HepG2 (cell line): ENCODE measurements at regions not wholly inside any gene's neighbourhood (a gene's known extent, or its start where the extent isn't known, plus 50 kb on each side); places are given as distances from the start of the nearest gene placed in this dataset.

Experiments used
- ATAC-seq: fragments of 200-7000 bp; cut with Tn5 transposase; 3 replicates; pipeline ENCODE4 v1.9.1; 2020; ENCODE audit warnings: mild to moderate bottlenecking, moderate library complexity
- BruUV-seq: library from RNA; stranded (reverse); fragments of 400-500 nt; replicated peaks from 2 replicates; lab custom pipeline; 2021; lab: Mats Ljungman, UMichigan
- CTCF ChIA-PET: fragments of 300-600 bp; formaldehyde crosslinking; extraction: SDS; loops from one replicate; lab custom pipeline; 2021; ENCODE audit warnings: low total read pairs, inconsistent platforms, low intra/inter-chr PET ratio; lab: Yijun Ruan, JAX
- POLR2A ChIA-PET: fragments of 350-600 bp; sonication (Branson Sonifier 250); formaldehyde crosslinking; loops from one replicate; lab custom pipeline; 2020; ENCODE audit warnings: antibody characterized with exemption, inconsistent platforms; lab: Yijun Ruan, JAX
- DNase-seq: peaks from one replicate; pipeline ENCODE4 v3.0.0-alpha.2; 2015; ENCODE audit warnings: low spot score
- FAIRE-seq: peaks from 3 replicates; lab custom pipeline; 2011; peaks lifted over from hg19 to GRCh38; lab: Jason Lieb, UNC
- H2AFZ ChIP-seq: one replicate; pipeline ENCODE4 v1.6.1; 2011; ENCODE audit warnings: low read length, inconsistent platforms
- H3K27ac ChIP-seq: fragments of 300-600 bp; 3 replicates; pipeline ENCODE4 v1.8.0; 2011; ENCODE audit warnings: mixed run types, mild to moderate bottlenecking, mixed read lengths, low read length, inconsistent platforms; ENCODE audit not compliant: insufficient read depth; ENCODE audit errors: extremely low read length
- H3K27me3 ChIP-seq, 2 experiments: fragments of 200-600 bp in 1 of 2; 2 replicates in 1 of 2; 3 replicates in 1 of 2; pipeline versions ENCODE4 v1.6.0 to v1.8.0; 2011; ENCODE audit warnings: low read length in 2 of 2, mild to moderate bottlenecking in 2 of 2, moderate library complexity in 2 of 2, inconsistent platforms in 1 of 2; ENCODE audit not compliant: insufficient read depth in 2 of 2, control insufficient read depth in 1 of 2
- H3K36me3 ChIP-seq, 2 experiments: fragments of 200-600 bp in 1 of 2; replicated peaks in 1 of 2; 2 replicates in 1 of 2; 3 replicates in 1 of 2; pipeline versions ENCODE4 v1.5.1 to v1.8.0; 2011; ENCODE audit warnings: low read length in 2 of 2, inconsistent platforms in 1 of 2; ENCODE audit not compliant: insufficient read depth in 2 of 2, control insufficient read depth in 1 of 2
- H3K4me1 ChIP-seq: 2 replicates; pipeline ENCODE4 v1.5.1; 2012; ENCODE audit warnings: low read length, inconsistent platforms; ENCODE audit not compliant: insufficient read depth
- H3K4me2 ChIP-seq: 2 replicates; pipeline ENCODE4 v1.6.0; 2011; ENCODE audit warnings: low read depth, low read length, inconsistent platforms
- H3K4me3 ChIP-seq, 3 experiments: fragments of 200-600 bp in 1 of 3; sonication (generic), shearing (Covaris generic) in 1 of 3; replicated peaks in 1 of 3; 2 replicates each; pipeline ENCODE4 v1.5.1; 2011 to 2016; ENCODE audit warnings: low read length in 3 of 3, inconsistent platforms in 2 of 3, low read depth in 2 of 3, mild to moderate bottlenecking in 2 of 3, control low read depth in 1 of 3, mixed read lengths in 1 of 3; ENCODE audit not compliant: insufficient read depth in 1 of 3
- H3K79me2 ChIP-seq: one replicate; pipeline ENCODE4 v1.6.1; 2011; ENCODE audit warnings: low read length, inconsistent platforms; ENCODE audit not compliant: insufficient read depth
- H3K9ac ChIP-seq: 2 replicates; pipeline ENCODE4 v1.6.0; 2011; ENCODE audit warnings: mild to moderate bottlenecking, low read depth, low read length, inconsistent platforms; ENCODE audit not compliant: insufficient read depth
- H3K9me3 ChIP-seq: 2 replicates; pipeline ENCODE4 v1.5.1; 2012; ENCODE audit warnings: mild to moderate bottlenecking, low read length
- H4K20me1 ChIP-seq: 2 replicates; pipeline ENCODE4 v1.6.0; 2011; ENCODE audit warnings: inconsistent platforms, mild to moderate bottlenecking, low read length, moderate library complexity; ENCODE audit not compliant: insufficient read depth
- ARNT2 ChIP-seq: sonication (generic); formaldehyde crosslinking; IDR thresholded peaks from 2 replicates; pipeline ENCODE4 v1.8.0; 2022; ENCODE audit warnings: mild to moderate bottlenecking, low read depth, missing genetic modification reagents, moderate library complexity
- GZF1 ChIP-seq: sonication (generic); formaldehyde crosslinking; IDR thresholded peaks from 2 replicates; pipeline ENCODE4 v1.5.1; 2020; ENCODE audit warnings: mild to moderate bottlenecking, missing genetic modification reagents
- KLF11 ChIP-seq: IDR thresholded peaks from 2 replicates; pipeline ENCODE4 v1.6.1; 2016; ENCODE audit warnings: missing compliant biosample characterization
- PHF20 ChIP-seq: sonication (generic); formaldehyde crosslinking; IDR thresholded peaks from 2 replicates; pipeline ENCODE4 v1.5.0; 2020; ENCODE audit warnings: mild to moderate bottlenecking, missing genetic modification reagents
- POLR2AphosphoS5 ChIP-seq: IDR thresholded peaks from 2 replicates; pipeline ENCODE4 v1.6.1; 2012; ENCODE audit warnings: low read depth, low read length
- ZNF260 ChIP-seq: sonication (generic); formaldehyde crosslinking; IDR thresholded peaks from 2 replicates; pipeline ENCODE4 v1.4.0; 2020; ENCODE audit warnings: missing genetic modification reagents, low read depth, mild to moderate bottlenecking, borderline replicate concordance
- ZNF577 ChIP-seq: sonication (generic); formaldehyde crosslinking; IDR thresholded peaks from 2 replicates; pipeline ENCODE4 v1.4.0; 2020; ENCODE audit warnings: mild to moderate bottlenecking, low read depth, missing genetic modification reagents, borderline replicate concordance
- ZNF674 ChIP-seq: sonication (generic); formaldehyde crosslinking; IDR thresholded peaks from 2 replicates; pipeline ENCODE4 v1.5.0; 2020; ENCODE audit warnings: low read depth, mild to moderate bottlenecking, missing genetic modification reagents
- WGBS: methylation state at CpG from one replicate; pipeline ENCODE4 v1.1.6; 2017; ENCODE audit warnings: low lambda C conversion rate; 5-methylcytosine and 5-hydroxymethylcytosine counted together
- in situ Hi-C: cut with HindIII; loops from 2 replicates; pipeline ENCODE4 v1.10.0; 2017; ENCODE audit warnings: low pct_unique_long_range_greater_than_20kb; ENCODE audit not compliant: extremely low pct_ligation_motif_present
- intact Hi-C: fragments of 100-400 bp; cut with micrococcal nuclease; formaldehyde crosslinking; loops from one replicate; pipeline ENCODE4 v1.10.0; 2022; ENCODE audit not compliant: unreplicated experiment
- TF ChIP-seq, protein P1 (sequence below): sonication (generic); formaldehyde crosslinking; IDR thresholded peaks from 2 replicates; pipeline ENCODE4 v1.5.0; 2020; ENCODE audit warnings: mild to moderate bottlenecking, missing genetic modification reagents

DNA sequence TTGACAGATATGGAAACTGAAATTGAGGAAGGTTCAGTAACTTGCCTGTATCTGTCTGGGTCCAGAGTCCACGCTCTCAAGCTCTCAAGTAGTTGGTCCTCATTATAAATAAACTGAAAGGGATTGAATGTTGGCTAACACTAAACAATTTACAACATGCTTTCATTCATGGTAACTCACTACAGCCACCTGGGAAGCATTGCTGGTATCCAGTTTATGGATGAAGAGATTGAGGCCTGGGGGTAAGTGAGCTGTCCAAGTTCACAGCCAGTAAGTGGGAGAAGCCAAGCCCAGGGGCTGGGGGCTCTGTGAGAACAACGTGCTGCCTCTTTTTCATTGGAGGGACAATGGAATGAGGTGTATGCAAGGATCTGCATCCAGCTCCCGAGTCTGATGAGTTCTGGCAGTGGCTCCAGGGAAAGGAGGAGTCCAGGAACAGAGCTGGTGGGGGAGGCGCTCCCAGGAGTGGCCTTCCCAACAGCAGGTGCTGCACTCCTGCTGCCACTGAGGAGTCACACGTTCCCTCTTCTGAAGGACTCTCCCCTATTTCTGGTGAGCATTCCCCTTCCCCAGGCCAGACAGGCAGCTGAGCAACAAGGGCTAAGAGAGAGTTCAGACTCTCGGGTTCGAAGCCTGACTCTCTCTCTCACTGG lies 175.8 kb downstream of the CSNK2A3 start:
- no peak overlapping the region for H3K4me3 ChIP-seq
- DNase-seq: no peak
- 42% methylated on average over 6 of the region's 7 CpGs for WGBS
- intact Hi-C loops (no loop called here), in situ Hi-C loops (no loop called here)
- ChIA-PET CTCF (no interaction called here), POLR2A (no interaction called here)
- no peak for FAIRE-seq
- no peaks in the 10 kb centered on the region for H3K9me3 ChIP-seq
- H3K9ac ChIP-seq: no peak overlapping the region
- peaks cover 0 to 10% of the 10 kb centered on the region in 2 experiments; a peak in 2 of 5 replicates for H3K27me3 ChIP-seq
- BruUV-seq: no TSS peak
- TF ChIP-seq ZNF674 (CRISPR knock-in tag): no peak
- no peak for TF ChIP-seq ZNF577
- no peak for TF ChIP-seq ARNT2
- TF ChIP-seq POLR2AphosphoS5: no peak
- no peak for TF ChIP-seq GZF1
- TF ChIP-seq ZNF260 (CRISPR knock-in tag): no peak
- TF ChIP-seq KLF11: no peak
- no peak for TF ChIP-seq PHF20 (CRISPR knock-in tag)
- TF ChIP-seq, protein P1, sequence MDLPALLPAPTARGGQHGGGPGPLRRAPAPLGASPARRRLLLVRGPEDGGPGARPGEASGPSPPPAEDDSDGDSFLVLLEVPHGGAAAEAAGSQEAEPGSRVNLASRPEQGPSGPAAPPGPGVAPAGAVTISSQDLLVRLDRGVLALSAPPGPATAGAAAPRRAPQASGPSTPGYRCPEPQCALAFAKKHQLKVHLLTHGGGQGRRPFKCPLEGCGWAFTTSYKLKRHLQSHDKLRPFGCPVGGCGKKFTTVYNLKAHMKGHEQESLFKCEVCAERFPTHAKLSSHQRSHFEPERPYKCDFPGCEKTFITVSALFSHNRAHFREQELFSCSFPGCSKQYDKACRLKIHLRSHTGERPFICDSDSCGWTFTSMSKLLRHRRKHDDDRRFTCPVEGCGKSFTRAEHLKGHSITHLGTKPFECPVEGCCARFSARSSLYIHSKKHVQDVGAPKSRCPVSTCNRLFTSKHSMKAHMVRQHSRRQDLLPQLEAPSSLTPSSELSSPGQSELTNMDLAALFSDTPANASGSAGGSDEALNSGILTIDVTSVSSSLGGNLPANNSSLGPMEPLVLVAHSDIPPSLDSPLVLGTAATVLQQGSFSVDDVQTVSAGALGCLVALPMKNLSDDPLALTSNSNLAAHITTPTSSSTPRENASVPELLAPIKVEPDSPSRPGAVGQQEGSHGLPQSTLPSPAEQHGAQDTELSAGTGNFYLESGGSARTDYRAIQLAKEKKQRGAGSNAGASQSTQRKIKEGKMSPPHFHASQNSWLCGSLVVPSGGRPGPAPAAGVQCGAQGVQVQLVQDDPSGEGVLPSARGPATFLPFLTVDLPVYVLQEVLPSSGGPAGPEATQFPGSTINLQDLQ (CRISPR knock-in tag): no peak
- ATAC-seq: no peak
- H3K4me2 ChIP-seq: no peak overlapping the region
- no peaks in the 10 kb centered on the region for H3K79me2 ChIP-seq
- no peaks in the 10 kb centered on the region for H3K4me1 ChIP-seq
- no peak overlapping the region for H3K27ac ChIP-seq
- no peaks in the 10 kb centered on the region for H3K36me3 ChIP-seq
- H2AFZ ChIP-seq: no peak overlapping the region
- H4K20me1 ChIP-seq: no peaks in the 10 kb centered on the region
